ENCODE measurements at regions not wholly inside any gene's neighbourhood (a gene's known extent, or its start where the extent isn't known, plus 50 kb on each side); places are given as distances from the start of the nearest gene placed in this dataset.

- TF ChIP-seq CTCF (IDR thresholded peaks at IDR 0.05), result no peak
- TF ChIP-seq POLR2A (IDR thresholded peaks at IDR 0.05), result no peak
Measured at GRCh38 chr2:208620487-208620978, 213.9 kb downstream of the PTH2R start.
